ENCODE measurements at regions not wholly inside any gene's neighbourhood (a gene's known extent, or its start where the extent isn't known, plus 50 kb on each side); places are given as distances from the start of the nearest gene placed in this dataset.

- DNase-seq (ENCODE audit: low read depth) = no peak
- TF ChIP-seq CTCF (IDR thresholded peaks at IDR 0.05; ENCODE audit: insufficient read depth, low read depth, low read length, missing control alignments) = no peak
- no peak overlapping the region for H3K4me3 ChIP-seq (ENCODE audit: low read length)
These were observed 461.1 kb downstream of the ICE1 start for GRCh38 chr5:5883562-5883961.

- H3K4me3 ChIP-seq (ENCODE audit: low read length) = no peak overlapping the region
- TF ChIP-seq CTCF (IDR thresholded peaks at IDR 0.05; ENCODE audit: insufficient read depth, low read depth, low read length, missing control alignments) = no peak
- DNase-seq (ENCODE audit: low read depth) = no peak
These were observed 460.7 kb downstream of the ICE1 start for GRCh38 chr5:5883146-5883545.

GRCh38 chr5:5882706-5883105 is 460.2 kb downstream of the ICE1 start:
- no peak for TF ChIP-seq CTCF (IDR thresholded peaks at IDR 0.05; ENCODE audit: insufficient read depth, low read depth, low read length, missing control alignments)
- no peak overlapping the region for H3K4me3 ChIP-seq (ENCODE audit: low read length)
- no peak for DNase-seq (ENCODE audit: low read depth)

GRCh38 chr5:5881294-5881693 is 458.8 kb downstream of the ICE1 start:
- TF ChIP-seq CTCF (IDR thresholded peaks at IDR 0.05; ENCODE audit: insufficient read depth, low read depth, low read length, missing control alignments) = no peak
- no peak for DNase-seq (ENCODE audit: low read depth)
- H3K4me3 ChIP-seq (ENCODE audit: low read length) = no peak overlapping the region

GRCh38 chr5:5880077-5880763 is 457.7 kb downstream of the ICE1 start:
- no peak for DNase-seq (ENCODE audit: low read depth)
- no peak for TF ChIP-seq CTCF (IDR thresholded peaks at IDR 0.05; ENCODE audit: insufficient read depth, low read depth, low read length, missing control alignments)
- H3K4me3 ChIP-seq (ENCODE audit: low read length) = no peak overlapping the region

- TF ChIP-seq CTCF (IDR thresholded peaks at IDR 0.05; ENCODE audit: insufficient read depth, low read depth, low read length, missing control alignments) = no peak
- no peak overlapping the region for H3K4me3 ChIP-seq (ENCODE audit: low read length)
- DNase-seq (ENCODE audit: low read depth) = no peak
These were observed 434.9 kb downstream of the ICE1 start for GRCh38 chr5:5857396-5857795.

GRCh38 chr5:5854087-5854486 is 431.6 kb downstream of the ICE1 start:
- no peak overlapping the region for H3K4me3 ChIP-seq (ENCODE audit: low read length)

More at GRCh38 chr5:5854087-5854486, 431.6 kb downstream of the ICE1 start:
- no peak for DNase-seq (ENCODE audit: low read depth)
- TF ChIP-seq CTCF (IDR thresholded peaks at IDR 0.05; ENCODE audit: insufficient read depth, low read depth, low read length, missing control alignments) = no peak
